ENCODE measurements at regions not wholly inside any gene's neighbourhood (a gene's known extent, or its start where the extent isn't known, plus 50 kb on each side); places are given as distances from the start of the nearest gene placed in this dataset.

GRCh38 chr14:42013153-42013552 lies 406.5 kb downstream of the LRFN5 start:
- DNase-seq = no peak

GRCh38 chr14:42011221-42011620 lies 404.5 kb downstream of the LRFN5 start:
- no peak for DNase-seq

- no peak for DNase-seq
Observed at GRCh38 chr14:42004321-42004720, 397.6 kb downstream of the LRFN5 start.

- DNase-seq = no peak
Observed at GRCh38 chr14:42002141-42002540, 395.5 kb downstream of the LRFN5 start.

- DNase-seq = no peak
Observed at GRCh38 chr14:42001431-42001830, 394.8 kb downstream of the LRFN5 start.

GRCh38 chr14:42000450-42000849 lies 393.8 kb downstream of the LRFN5 start:
- no peak for DNase-seq

- DNase-seq = no peak
Observed at GRCh38 chr14:41993687-41994086, 387.0 kb downstream of the LRFN5 start.

GRCh38 chr14:41986700-41987099 lies 380.0 kb downstream of the LRFN5 start:
- no peak for DNase-seq

- DNase-seq = no peak
Observed at GRCh38 chr14:41986083-41986645, 379.5 kb downstream of the LRFN5 start.

GRCh38 chr14:41973178-41973577 lies 366.5 kb downstream of the LRFN5 start:
- DNase-seq = no peak

GRCh38 chr14:41972531-41972930 lies 365.9 kb downstream of the LRFN5 start:
- DNase-seq = no peak

- DNase-seq = no peak
Observed at GRCh38 chr14:41960281-41960680, 353.6 kb downstream of the LRFN5 start.

- DNase-seq = no peak
Observed at GRCh38 chr14:41957459-41957858, 350.8 kb downstream of the LRFN5 start.
